GM21786 (cell line): ENCODE measurements at regions not wholly inside any gene's neighbourhood (a gene's known extent, or its start where the extent isn't known, plus 50 kb on each side); places are given as distances from the start of the nearest gene placed in this dataset.

Experiments
- ATAC-seq: cut with Tn5 transposase; IDR thresholded peaks from one replicate; pipeline ENCODE4 v1.9.1; 2021; ENCODE audit not compliant: unreplicated experiment

DNA sequence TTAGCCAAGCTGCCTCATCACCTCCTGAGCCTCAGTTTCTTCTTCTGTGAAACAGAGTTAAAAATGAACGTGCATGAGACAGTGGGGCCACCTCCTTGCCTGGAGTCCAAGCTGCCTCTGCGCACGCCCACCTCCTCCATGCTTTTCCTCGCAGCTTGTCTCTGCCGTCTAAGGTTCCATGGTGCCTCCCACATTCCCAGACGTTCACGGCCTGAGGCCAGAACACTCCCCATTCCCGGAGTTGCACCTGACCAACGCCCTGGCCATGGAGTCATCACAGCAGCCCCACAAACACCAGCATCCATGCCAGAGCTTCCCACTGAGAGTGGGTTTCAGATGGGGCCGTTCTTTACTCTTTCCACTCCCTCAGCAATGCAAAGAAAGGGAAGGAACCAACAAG, 183.0 kb upstream of the FOXF1 start:
- ATAC-seq: no peak

DNA sequence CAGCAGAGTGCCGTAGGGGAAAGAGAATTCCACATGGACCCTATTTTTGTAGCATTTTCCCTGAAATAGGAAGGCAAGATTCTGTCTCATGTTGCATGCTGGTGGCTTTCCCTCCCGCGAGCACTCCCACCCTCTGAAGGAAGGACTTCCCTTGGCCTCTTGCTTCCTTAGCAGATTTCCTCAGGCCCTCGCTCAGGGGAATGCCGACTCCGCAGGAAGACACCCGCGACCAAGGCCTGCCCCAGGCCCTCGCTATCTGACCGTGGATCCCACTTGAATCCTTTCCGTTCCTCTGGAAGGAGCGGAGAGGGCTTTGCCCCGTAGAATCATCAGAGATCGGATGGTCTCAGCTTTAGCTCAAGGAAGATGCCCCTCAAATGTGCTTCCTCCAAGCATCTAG, 179.4 kb upstream of the FOXF1 start:
- ATAC-seq: no peak

DNA sequence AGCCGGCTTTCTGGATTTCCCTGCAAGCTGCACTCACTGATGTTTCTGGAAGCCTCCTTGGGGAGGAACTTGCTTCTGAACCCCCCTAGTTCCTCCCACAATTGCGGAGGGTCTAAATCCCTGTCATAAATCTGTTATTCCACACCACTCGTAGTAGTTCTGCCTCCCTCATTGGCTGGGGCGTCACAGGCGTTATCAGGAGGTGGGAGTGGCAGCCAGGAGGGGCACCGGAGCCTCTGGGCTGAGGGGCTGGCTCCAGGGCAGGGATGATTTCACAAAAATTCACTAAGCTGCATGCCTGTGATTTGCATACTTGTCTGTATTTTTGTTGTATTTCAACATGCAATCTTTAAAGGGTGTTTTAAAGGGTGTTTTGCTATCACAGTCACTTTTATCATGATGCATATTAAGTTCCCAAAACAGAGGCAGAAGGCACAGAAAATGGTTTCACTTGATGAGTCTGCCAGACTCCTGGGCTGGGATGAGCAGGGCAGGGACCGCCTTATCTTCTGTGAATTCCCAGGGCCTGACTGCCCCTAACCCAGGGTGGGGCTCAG, 176.2 kb upstream of the FOXF1 start:
- ATAC-seq: no peak

DNA sequence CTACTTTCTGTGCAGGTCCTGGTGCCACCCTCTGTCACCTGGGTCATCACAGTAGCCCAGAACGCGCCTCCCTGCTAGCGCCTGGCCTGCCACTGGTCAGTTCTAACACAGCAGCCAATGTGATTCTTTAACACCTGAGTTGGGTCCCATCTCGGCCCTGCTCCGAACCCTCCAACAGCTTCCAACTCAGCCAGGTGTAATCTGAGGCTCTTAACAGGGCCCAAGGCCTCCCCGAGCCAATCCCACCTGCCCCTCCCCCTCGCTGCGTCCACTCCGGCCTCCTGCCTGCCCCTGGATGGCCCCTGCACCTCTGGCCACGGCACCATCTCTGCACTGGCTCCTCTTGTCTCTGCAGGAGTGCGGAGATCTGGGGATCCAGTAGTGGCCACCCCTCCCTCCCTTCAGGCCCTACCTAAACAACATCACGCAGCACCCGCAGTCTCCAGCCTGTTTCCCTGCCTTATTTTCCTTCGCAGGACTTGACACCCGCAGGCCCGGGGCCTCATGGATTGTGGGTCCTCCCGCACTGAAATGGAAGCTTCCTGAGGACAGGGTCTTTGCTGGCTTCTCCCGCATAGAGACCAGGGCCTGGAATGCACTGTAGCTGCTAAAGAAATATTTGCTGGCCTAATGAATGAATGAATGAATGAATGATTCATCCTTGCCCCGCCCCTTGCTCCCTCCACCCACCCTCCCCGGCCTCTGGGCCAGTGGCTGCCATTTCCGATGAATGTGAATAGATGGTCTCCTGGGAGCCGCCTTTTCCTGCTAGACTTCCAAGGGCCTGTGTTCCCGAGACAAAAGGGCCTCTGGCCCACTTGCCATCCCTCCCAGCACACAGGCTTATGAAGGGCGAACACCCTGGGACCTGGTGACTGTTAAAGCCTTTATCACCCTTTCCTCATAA, 174.8 kb upstream of the FOXF1 start:
- no peak for ATAC-seq

DNA sequence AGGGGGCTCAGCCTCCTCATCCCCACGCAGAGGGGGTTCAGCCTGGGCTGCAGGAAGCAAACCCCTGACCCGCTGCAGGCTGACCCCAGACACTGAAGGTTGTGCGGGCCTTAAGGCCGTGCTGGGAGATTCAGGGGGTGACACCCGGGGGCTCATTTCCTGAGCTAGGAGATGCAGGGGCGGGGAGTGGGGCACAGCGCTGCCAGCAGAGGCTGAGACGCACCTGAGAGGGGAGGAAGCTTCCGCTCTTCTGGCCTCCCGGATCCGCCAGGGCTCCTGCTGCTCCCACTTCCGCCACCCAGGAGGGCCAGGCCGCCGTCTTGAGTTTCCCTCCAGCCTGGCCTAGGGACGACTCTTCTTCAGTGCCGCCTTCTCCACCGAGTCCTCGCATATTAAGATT, 173.2 kb upstream of the FOXF1 start:
- no peak for ATAC-seq

DNA sequence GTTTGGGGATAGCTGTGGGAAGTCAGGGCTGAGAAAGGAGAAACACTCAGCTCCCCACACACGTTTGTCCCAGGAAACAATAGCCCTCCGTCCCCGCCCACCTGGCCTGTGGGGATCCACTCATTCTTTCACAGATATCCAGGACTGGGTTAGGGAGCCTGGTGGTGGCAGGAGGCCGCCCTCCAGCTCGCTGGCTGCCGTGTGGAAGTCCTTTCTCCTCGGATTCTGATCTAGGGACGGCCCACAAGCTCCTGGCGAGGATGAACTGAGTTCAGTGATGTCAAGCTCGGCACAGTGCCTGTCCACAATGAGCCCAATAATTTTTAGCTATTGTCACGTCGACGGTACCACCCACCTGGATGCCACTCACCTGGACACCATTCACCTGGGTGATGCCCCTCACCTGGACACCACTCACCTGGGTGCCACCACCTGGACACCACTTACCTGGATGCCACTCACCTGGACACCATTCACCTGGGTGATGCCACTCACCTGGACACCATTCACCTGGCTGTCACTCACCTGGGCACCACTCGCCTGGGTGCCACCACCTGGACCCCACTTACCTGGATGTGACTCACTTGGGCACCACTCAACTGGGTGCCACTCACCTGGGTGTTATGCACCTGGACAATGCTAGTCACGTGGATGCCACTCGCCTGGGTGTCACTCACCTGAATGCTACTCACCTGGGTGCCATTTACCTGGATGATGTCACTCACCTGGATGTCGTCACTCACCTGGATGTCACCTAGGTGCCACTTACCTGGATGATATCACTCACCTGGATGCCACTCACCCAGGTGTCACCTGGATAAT, 172.5 kb upstream of the FOXF1 start:
- ATAC-seq: no peak

DNA sequence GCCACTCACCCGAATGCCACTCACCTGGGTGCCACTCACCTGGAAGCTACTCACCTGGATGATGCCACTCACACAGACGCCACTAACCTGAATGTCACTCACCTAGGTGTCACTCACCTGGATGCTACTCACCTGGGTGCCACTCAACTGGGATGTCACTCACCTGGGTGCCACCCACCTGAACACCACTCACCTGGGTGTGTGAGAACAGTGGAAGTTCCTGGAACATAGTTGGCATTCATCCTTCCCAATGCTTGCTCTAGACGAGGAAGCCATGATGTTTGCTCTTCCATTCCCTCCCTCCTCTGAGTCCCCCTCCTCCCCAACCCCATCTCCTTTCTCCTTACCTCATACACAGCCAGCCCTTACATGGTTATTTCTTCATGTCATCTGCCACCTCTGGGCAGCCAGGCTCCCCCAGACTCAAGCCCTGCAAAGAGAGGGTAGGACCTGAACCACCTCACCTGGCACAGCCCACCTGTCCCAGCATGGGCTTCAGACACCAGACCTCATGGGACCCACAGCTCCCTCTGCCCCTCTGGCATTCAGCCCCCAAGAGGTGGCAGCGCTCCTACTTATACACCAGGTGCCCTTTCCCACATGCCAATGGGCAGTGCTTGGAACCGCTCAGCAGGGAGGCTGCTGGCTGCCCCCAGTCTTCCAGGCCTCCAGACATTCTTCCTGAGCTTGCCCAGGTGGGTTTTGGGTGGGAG, 171.8 kb upstream of the FOXF1 start:
- no peak for ATAC-seq

DNA sequence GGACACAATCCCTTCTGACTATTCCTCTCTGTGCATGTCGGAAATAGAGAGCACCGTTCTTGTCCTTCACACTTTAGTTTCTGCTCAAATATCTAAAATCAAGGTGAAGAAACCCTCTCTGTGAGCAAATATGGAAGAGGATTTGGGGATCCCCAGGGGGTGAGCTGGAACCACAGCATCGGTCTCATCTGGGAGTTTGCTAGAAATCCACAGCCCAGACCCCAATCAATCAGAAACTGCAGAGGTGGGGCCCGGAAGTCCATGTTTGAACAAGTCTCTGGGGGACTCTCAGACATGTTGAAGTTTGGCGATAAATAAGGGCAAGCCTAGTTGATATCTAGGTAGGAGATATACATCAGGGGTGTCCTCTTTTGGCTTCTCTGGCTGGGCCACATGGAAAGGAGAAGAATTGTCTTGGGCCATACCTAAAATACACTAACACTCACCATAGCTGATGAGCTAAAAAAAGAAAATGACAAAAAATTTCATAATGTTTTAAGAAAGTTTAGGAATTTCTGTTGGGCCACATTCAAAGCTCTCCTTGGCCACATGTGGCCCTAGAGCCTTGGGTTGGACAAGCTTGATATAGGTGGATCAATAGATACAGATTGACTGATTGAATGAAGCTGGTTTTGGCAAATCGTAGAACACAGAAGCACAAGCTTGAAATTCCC, 168.0 kb upstream of the FOXF1 start:
- ATAC-seq: no peak

DNA sequence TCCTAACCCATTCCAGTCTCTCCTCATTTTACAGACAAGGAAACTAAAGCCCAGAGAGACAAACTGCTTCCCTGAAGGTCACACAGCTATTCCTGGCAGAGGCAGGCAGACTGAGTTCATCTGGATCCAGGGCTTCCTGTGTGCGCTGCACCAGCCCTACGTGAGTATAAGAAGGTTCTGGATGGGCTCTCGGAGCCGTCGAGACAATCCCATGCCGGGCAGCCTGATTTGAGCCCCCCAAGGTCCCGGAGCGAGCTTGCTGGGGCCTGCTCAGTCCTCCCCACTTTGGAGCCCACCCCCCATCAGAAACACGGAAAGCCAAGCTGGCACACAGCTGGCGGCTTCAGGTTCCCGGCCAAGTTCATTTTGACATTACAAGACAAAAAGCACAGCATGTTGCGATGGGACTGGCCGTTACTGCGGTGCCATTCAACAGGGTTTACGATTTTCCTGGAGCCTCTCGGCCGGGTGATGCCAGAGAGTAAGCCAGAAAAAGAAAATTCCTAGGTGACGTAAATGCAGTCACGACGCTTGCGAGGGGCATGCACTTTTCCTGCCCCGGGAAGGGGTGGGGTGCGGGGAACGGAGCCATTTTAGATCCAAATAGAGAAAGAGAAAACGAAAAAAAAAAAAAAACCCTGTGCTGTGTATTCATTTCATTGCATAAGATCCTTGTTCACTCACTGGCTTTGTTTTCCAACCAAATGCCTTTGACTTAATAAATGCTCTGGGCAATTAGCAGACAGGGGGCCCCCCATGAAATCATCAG, 167.1 kb upstream of the FOXF1 start:
- ATAC-seq: no peak

DNA sequence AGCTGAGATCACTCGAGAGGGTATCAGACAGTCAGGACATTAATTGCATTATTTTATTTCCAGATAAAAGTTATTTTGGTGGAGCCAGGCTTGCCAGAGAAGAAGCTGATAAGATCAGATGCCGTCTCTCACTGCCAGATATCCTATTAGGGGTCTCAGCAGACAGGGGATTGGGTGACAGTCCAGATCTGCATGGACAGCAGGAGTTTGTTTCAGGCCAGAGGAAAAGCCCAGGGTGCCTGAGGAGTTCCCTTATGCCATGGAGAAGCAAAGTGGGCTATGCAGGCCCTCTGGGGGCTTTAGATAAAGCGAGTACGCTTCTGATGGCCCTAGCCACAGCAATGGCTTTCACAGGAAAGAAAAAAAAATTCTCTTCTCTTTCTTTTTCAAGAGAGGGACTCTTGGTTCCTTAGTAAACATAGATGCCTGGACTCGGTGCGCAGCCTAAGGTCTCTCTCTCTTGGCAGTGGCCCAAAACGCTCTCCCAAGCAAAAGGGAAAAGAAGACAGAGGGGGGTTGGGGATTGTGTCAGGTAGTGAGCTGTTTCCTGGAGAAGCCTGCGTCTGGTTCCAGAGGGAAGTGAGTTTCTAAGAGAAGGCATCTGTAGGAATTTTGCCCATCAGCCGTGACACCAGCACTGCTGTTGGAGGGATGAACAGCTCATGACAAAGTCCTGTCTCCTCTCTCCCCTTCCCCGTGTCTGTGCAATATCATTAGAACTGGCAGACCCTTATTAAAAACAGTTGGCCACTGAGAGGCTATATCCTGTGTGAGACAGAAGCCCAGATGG, 166.3 kb upstream of the FOXF1 start:
- no peak for ATAC-seq

DNA sequence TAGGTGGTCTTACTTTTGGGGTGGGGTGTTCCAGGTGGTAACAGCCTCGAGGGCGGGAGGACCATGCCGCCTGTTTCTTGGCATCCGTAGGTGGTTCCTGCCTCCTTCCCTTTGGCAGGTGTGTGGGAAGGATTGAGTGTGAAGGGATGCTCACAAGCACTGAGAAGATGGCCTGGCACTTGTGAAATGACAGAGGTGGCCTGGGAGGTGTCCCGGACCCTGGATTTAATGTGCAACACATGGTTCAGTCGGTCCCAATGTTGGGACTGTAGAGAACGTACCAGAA, 165.8 kb upstream of the FOXF1 start:
- no peak for ATAC-seq

DNA sequence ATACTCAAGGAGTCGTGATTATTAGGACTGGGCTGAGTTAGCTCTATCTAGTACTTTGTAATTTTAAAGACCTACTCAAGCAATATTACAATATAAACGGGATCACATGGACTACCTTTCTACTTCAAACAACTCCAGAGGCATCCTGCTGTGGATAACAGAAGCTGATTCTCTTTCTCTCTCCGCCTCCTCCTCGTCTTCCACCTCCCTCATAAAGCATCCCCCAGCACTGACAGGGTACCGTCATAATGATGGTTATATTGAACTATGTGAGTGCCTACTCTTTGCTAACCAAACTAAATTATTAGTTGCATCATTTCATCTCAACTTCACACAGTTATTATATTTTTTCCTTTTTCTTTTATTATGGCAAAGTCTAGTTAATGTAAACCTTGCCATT, 165.4 kb upstream of the FOXF1 start:
- ATAC-seq: no peak

DNA sequence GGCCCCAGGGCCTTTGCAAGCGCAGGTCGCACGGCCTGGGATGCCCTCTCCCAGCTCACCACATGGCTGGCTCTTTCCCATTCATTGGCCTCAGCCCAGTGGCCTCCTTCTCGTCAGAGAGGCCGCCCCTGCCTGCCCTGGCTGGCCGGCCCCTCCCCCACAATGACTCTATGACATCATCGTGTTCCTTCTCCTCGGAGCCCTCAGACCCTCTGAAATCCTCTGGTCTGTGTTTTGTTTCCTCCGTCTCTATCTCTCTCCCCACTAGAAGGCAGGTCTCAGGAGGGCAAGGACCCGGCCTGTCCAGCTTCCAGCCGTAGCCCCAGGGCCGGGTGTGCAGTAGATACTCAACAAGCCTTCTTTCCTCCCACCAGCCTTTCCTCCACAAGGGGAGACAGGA, 164.8 kb upstream of the FOXF1 start:
- ATAC-seq: no peak

DNA sequence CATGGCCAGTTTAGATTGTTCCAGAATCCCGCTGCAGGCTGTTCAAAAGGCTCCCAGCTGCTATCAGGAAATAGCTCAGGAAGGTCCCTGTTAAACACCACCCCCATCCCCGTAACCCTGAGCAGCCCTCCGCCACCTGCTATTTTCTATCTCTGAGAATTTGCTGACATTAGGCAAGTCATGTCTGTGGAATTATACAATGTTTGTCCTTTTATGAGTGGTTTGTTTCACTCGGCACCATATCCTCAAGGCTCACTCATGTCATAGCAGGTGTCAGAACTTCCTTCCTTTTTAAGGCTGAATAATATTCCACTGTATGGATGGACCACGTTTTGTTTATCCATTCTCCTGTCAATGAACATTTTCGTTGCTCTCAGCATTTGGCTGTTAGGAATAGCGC, 164.3 kb upstream of the FOXF1 start:
- no peak for ATAC-seq

DNA sequence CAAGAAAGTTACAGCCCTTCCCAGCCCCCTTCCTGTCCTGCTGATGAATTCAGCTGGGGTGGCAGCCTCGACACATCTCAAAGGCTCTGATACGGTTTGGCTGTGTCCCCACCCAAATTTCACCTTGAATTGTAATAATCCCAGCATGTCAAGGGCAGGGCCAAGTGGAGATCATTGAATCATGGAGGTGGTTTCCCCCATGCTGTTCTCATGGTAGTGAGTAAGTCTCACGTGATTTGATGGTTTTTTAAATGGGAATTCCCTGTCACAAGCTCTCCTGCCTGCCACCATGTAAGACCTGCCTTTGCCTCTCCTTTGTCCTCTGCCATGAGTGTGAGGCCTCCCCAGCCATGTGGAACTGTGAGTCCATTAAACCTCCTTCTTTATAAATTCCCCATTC, 163.2 kb upstream of the FOXF1 start:
- ATAC-seq: no peak

DNA sequence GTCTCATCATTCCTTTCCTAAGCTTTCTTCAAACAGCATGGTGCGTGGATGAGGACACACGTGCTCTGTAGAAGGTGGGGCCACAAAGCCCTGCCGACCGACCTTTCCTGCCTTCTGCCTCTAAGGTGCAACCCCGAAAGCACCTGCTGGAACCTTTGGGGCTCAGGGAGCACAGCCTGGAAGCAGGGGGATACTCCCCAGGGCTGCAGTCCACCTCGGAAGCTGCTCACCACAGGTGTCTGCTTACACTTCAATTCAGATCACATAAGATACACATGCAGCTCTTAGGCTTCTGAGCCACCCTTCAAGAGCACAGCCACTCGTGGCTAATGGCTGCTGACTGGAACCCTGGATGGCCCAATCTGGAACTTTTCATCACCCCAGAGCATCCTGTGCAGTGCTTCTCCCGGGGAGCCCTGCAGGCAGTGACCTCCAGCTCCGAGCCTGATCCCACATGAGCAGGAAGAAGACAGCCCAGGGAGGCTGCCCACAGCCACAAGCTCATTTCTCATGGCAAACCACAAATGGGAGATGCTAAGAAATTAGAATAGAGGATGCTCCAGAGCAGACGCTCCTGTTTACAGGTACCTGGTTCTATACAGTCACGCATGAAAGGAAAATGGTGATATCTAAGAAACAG, 162.3 kb upstream of the FOXF1 start:
- no peak for ATAC-seq

DNA sequence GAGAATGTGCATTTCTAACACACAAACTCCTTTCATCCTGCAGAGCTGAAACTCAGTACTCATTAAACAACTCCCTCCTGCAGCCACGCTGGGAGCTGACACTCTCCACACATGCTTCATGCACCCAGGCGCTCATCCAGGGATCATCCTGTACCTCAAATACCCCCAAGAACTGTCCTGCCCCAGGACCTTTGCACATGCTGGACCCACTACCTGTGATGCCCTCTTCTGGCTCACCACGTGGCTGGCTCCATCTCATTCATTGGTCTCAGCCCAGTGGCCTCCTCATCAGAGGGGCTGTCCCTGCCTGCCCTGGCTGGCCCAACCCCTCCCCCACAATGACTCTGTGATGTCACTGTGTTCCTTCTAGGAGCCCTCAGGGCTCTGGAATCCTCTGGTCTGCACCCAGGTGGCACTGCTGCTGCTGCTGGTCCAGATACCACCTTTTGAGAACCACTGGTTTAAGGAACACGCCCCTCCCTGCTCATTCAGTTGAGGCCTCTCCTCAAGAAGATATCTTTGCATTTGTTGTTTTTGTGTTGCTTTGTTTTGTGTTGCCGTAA, 160.9 kb upstream of the FOXF1 start:
- no peak for ATAC-seq

DNA sequence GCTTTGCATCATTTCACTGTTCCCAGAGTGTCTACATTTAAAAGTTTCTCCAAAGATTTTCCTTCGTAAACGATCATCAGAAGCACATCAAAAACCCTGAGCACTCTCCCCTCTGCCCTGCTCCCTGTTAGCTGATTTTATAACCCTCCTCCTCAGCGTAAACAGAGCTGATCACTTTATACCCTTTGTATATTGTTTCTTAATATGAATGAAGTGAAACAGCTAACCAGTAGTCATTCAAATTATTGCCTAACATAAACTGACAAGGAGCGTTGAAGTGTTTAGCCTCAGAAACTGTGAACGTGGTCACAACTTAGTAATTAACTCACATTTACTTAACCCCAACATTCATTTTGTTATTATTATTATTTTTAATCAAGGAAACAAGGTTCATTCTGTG, 160.0 kb upstream of the FOXF1 start:
- no peak for ATAC-seq
